Lower lobe of right lung (tissue), 2 donors: ENCODE measurements at regions not wholly inside any gene's neighbourhood (a gene's known extent, or its start where the extent isn't known, plus 50 kb on each side); places are given as distances from the start of the nearest gene placed in this dataset.

Source experiments
- ATAC-seq, 2 donors: fragments of 200-7000 bp; cut with Tn5 transposase; one replicate each; pipeline ENCODE4 v1.9.1; 2020 to 2022; ENCODE audit warnings: mild to moderate bottlenecking in 2 of 2, moderate library complexity in 2 of 2
- DNase-seq: peaks from one replicate; pipeline ENCODE4 v3.0.0-alpha.2; 2020
- H3K27ac ChIP-seq: fragments of 200-600 bp; one replicate; pipeline ENCODE4 v1.8.0; 2022
- H3K27me3 ChIP-seq: fragments of 200-600 bp; one replicate; pipeline ENCODE4 v1.8.0; 2022; ENCODE audit warnings: low read depth
- H3K36me3 ChIP-seq: fragments of 200-600 bp; one replicate; pipeline ENCODE4 v1.8.0; 2022; ENCODE audit warnings: mild to moderate bottlenecking
- H3K4me1 ChIP-seq: fragments of 200-600 bp; one replicate; pipeline ENCODE4 v1.8.0; 2022
- H3K4me3 ChIP-seq: fragments of 200-600 bp; one replicate; pipeline ENCODE4 v1.8.0; 2022; ENCODE audit warnings: mild to moderate bottlenecking
- H3K9me3 ChIP-seq: fragments of 200-600 bp; one replicate; pipeline ENCODE4 v1.8.0; 2022
- CTCF ChIP-seq: fragments of 200-600 bp; IDR thresholded peaks from one replicate; pipeline ENCODE4 v1.8.0; 2022; ENCODE audit warnings: antibody characterized with exemption, mild to moderate bottlenecking
- intact Hi-C: fragments of 100-400 bp; cut with DNase I; formaldehyde crosslinking; loops from one replicate; pipeline ENCODE4 v1.11.0; 2022
- donor health status: DM: no; HTN: yes; CAD: no; lungs with severe emphysema.

GRCh38 chr5:19172926-19173470 lies 815.0 kb downstream of the CDH18 start:
- TF ChIP-seq CTCF, result no peak
- no peaks in the 10 kb centered on the region for H3K27me3 ChIP-seq
- no peak for DNase-seq
- no peak overlapping the region for H3K4me3 ChIP-seq
- ATAC-seq, result no peak
- intact Hi-C loops, result no loop called here
- no peak overlapping the region for H3K27ac ChIP-seq
- H3K4me1 ChIP-seq, result no peaks in the 10 kb centered on the region
- no peaks in the 10 kb centered on the region for H3K9me3 ChIP-seq
- no peaks in the 10 kb centered on the region for H3K36me3 ChIP-seq

GRCh38 chr5:19175776-19176570 lies 812.0 kb downstream of the CDH18 start:
- H3K36me3 ChIP-seq, result no peaks in the 10 kb centered on the region

GRCh38 chr5:19179571-19179970 lies 808.4 kb downstream of the CDH18 start:
- H3K4me3 ChIP-seq, result no peak overlapping the region
- no peaks in the 10 kb centered on the region for H3K4me1 ChIP-seq
- no peaks in the 10 kb centered on the region for H3K27me3 ChIP-seq
- no peak for DNase-seq
- intact Hi-C loops, result no loop called here
- no peak for TF ChIP-seq CTCF
- H3K27ac ChIP-seq, result no peak overlapping the region
- no peak for ATAC-seq
- no peaks in the 10 kb centered on the region for H3K36me3 ChIP-seq
- H3K9me3 ChIP-seq, result no peaks in the 10 kb centered on the region

More at GRCh38 chr5:19175776-19176570, 812.0 kb downstream of the CDH18 start:
- H3K27me3 ChIP-seq, result no peaks in the 10 kb centered on the region
- intact Hi-C loops, result no loop called here
- H3K4me3 ChIP-seq, result no peak overlapping the region
- H3K4me1 ChIP-seq, result no peaks in the 10 kb centered on the region
- no peaks in the 10 kb centered on the region for H3K9me3 ChIP-seq
- no peak overlapping the region for H3K27ac ChIP-seq
- DNase-seq (no peak), ATAC-seq (no peak)
- TF ChIP-seq CTCF, result no peak

- ATAC-seq, result no peak
- H3K36me3 ChIP-seq, result no peaks in the 10 kb centered on the region
- intact Hi-C loops, result no loop called here
- TF ChIP-seq CTCF, result no peak
- DNase-seq, result no peak
- H3K4me1 ChIP-seq, result no peaks in the 10 kb centered on the region
- H3K27ac ChIP-seq, result no peak overlapping the region
- no peaks in the 10 kb centered on the region for H3K9me3 ChIP-seq
- no peak overlapping the region for H3K4me3 ChIP-seq
- H3K27me3 ChIP-seq, result no peaks in the 10 kb centered on the region
Observed at GRCh38 chr5:19189176-19189575, 798.8 kb downstream of the CDH18 start.

GRCh38 chr5:19193631-19194030 lies 794.4 kb downstream of the CDH18 start:
- ATAC-seq, result no peak
- intact Hi-C loops, result no loop called here

More at GRCh38 chr5:19193631-19194030, 794.4 kb downstream of the CDH18 start:
- H3K27ac ChIP-seq, result no peak overlapping the region
- no peaks in the 10 kb centered on the region for H3K36me3 ChIP-seq
- DNase-seq, result no peak
- no peaks in the 10 kb centered on the region for H3K4me1 ChIP-seq
- H3K27me3 ChIP-seq, result no peaks in the 10 kb centered on the region
- no peak overlapping the region for H3K4me3 ChIP-seq
- no peak for TF ChIP-seq CTCF
- no peaks in the 10 kb centered on the region for H3K9me3 ChIP-seq
